ENCODE measurements at regions not wholly inside any gene's neighbourhood (a gene's known extent, or its start where the extent isn't known, plus 50 kb on each side); places are given as distances from the start of the nearest gene placed in this dataset.

DNA sequence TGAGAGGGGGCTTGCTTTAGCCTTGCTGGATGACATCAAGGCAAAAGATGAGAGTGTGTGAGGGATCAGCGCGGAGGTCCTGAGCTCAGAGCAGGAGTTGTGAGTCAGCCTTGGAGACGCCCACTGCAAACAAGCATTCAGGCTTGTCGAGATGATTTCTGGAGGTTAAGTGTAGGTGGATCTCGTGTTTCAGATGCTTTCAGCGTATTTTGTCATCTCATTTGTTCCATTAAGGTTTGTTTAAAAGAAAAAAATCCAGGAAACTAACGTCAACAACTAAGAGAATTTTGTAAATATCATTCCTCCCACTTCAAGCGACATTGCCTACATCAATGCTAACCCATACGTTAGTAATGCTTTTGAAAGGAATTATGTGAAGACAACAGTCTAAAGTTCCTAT, 715.4 kb upstream of the NRP1 start:
- Mint-ChIP-seq H3K4me1 (no peaks in the 10 kb centered on the region), H3K27me3 (no peaks in the 10 kb centered on the region), H3K9me3 (ENCODE audit: insufficient read depth) (peaks cover 8% of the 10 kb centered on the region), H3K27ac (no peak overlapping the region), H3K4me3 (no peak overlapping the region)
- Histone ChIP-seq H3K27me3 (replicated peaks in 1 of 4; ENCODE audit: control extremely low read depth in 1 of 4, control insufficient read depth in 3 of 4, insufficient read depth in 4 of 4, low read length in 3 of 4) (no peaks in the 10 kb centered on the region), H3K79me2 (ENCODE audit: control insufficient read depth, insufficient read depth, low read length) (no peaks in the 10 kb centered on the region), H3K36me3 (replicated peaks in 1 of 2; ENCODE audit: control extremely low read depth in 1 of 2, control insufficient read depth in 1 of 2, extremely low read depth in 1 of 2, insufficient read depth in 2 of 2, low read length in 1 of 2) (no peaks in the 10 kb centered on the region), H2AFZ (ENCODE audit: insufficient read depth, low read depth, low read length, poor library complexity, severe bottlenecking) (no peak overlapping the region), H3K9me3 (ENCODE audit: control extremely low read depth in 1 of 3, control insufficient read depth in 2 of 3, insufficient read depth in 1 of 3, low read length in 2 of 3) (peaks cover 0 to under 1% (median 0%) of the 10 kb centered on the region in 3 donors), H3K9ac (ENCODE audit: low read length) (no peak overlapping the region), H4K20me1 (ENCODE audit: control insufficient read depth, insufficient read depth, low read length, poor library complexity, severe bottlenecking) (no peaks in the 10 kb centered on the region), H3K4me1 (ENCODE audit: control insufficient read depth in 2 of 2, insufficient read depth in 2 of 2, low read length in 2 of 2) (no peaks in the 10 kb centered on the region), H3K27ac (ENCODE audit: low read length in 2 of 2) (no peak overlapping the region), H3K4me2 (replicated peaks; ENCODE audit: low read depth, low read length, poor library complexity, severe bottlenecking) (no peak overlapping the region), H3K4me3 (ENCODE audit: control extremely low read depth in 1 of 5, extremely low read depth in 1 of 5, insufficient read depth in 1 of 5, low read depth in 2 of 5, low read length in 4 of 5) (no peak overlapping the region)
- DNase-seq = no peak
- intact Hi-C loops (cut with micrococcal nuclease) = no loop called here
- WGBS (ENCODE audit: insufficient coverage) = 93% methylated on average over 3 of the region's 9 CpGs
- no peak for ATAC-seq (ENCODE audit: low read depth)
- POLR2A ChIA-PET = no interaction called here
- TF ChIP-seq, protein P1, sequence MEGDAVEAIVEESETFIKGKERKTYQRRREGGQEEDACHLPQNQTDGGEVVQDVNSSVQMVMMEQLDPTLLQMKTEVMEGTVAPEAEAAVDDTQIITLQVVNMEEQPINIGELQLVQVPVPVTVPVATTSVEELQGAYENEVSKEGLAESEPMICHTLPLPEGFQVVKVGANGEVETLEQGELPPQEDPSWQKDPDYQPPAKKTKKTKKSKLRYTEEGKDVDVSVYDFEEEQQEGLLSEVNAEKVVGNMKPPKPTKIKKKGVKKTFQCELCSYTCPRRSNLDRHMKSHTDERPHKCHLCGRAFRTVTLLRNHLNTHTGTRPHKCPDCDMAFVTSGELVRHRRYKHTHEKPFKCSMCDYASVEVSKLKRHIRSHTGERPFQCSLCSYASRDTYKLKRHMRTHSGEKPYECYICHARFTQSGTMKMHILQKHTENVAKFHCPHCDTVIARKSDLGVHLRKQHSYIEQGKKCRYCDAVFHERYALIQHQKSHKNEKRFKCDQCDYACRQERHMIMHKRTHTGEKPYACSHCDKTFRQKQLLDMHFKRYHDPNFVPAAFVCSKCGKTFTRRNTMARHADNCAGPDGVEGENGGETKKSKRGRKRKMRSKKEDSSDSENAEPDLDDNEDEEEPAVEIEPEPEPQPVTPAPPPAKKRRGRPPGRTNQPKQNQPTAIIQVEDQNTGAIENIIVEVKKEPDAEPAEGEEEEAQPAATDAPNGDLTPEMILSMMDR (IDR thresholded peaks at IDR 0.05) = no peak
- no peak for TF ChIP-seq EZH2 (IDR thresholded peaks at IDR 0.05; ENCODE audit: borderline replicate concordance, insufficient read depth, low read depth, low read length, poor library complexity, severe bottlenecking)
- CTCF ChIA-PET = no interaction called here

DNA sequence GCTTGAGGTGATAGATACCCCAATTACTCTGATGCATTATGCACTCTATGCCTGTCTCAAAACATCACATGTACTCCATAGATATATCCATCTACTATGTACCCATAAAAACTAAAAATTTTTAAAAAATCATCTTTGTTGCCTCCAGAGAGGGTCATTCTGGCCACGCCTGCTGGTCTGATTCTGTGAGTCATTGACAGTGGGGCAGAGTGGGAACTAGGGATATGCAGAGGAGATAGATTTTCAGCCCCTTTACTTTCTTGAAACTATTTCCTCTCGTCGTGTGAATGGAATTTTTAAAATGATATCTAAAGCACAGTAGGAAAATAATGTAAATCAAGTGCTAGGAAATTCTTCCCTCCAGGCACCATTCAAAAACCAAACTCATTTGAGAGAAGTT, 715.0 kb upstream of the NRP1 start:
- no peaks in the 10 kb centered on the region for H3K9me3 ChIP-seq (ENCODE audit: control extremely low read depth in 1 of 3, control insufficient read depth in 2 of 3, insufficient read depth in 1 of 3, low read length in 2 of 3)
- WGBS (ENCODE audit: insufficient coverage) = no CpG with 5 or more reads among the region's 3 CpGs
- Mint-ChIP-seq H3K27ac (no peak overlapping the region), H3K4me1 (no peaks in the 10 kb centered on the region), H3K27me3 (no peaks in the 10 kb centered on the region), H3K9me3 (ENCODE audit: insufficient read depth) (peaks cover 8% of the 10 kb centered on the region), H3K4me3 (no peak overlapping the region)
- ChIA-PET POLR2A (no interaction called here), CTCF (no interaction called here)
- no peak overlapping the region for H3K4me2 ChIP-seq (replicated peaks; ENCODE audit: low read depth, low read length, poor library complexity, severe bottlenecking)
- no peaks in the 10 kb centered on the region for H4K20me1 ChIP-seq (ENCODE audit: control insufficient read depth, insufficient read depth, low read length, poor library complexity, severe bottlenecking)
- no peak overlapping the region for H2AFZ ChIP-seq (ENCODE audit: insufficient read depth, low read depth, low read length, poor library complexity, severe bottlenecking)
- H3K9ac ChIP-seq (ENCODE audit: low read length) = no peak overlapping the region
- no peaks in the 10 kb centered on the region for H3K4me1 ChIP-seq (ENCODE audit: control insufficient read depth in 2 of 2, insufficient read depth in 2 of 2, low read length in 2 of 2)
- no peak overlapping the region for H3K4me3 ChIP-seq (ENCODE audit: control extremely low read depth in 1 of 5, extremely low read depth in 1 of 5, insufficient read depth in 1 of 5, low read depth in 2 of 5, low read length in 4 of 5)
- H3K27ac ChIP-seq (ENCODE audit: low read length in 2 of 2) = no peak overlapping the region
- no peak for DNase-seq
- no peak for TF ChIP-seq EZH2 (IDR thresholded peaks at IDR 0.05; ENCODE audit: borderline replicate concordance, insufficient read depth, low read depth, low read length, poor library complexity, severe bottlenecking)
- no peaks in the 10 kb centered on the region for H3K27me3 ChIP-seq (replicated peaks in 1 of 4; ENCODE audit: control extremely low read depth in 1 of 4, control insufficient read depth in 3 of 4, insufficient read depth in 4 of 4, low read length in 3 of 4)
- H3K79me2 ChIP-seq (ENCODE audit: control insufficient read depth, insufficient read depth, low read length) = no peaks in the 10 kb centered on the region
- no peak for ATAC-seq (ENCODE audit: low read depth)
- H3K36me3 ChIP-seq (replicated peaks in 1 of 2; ENCODE audit: control extremely low read depth in 1 of 2, control insufficient read depth in 1 of 2, extremely low read depth in 1 of 2, insufficient read depth in 2 of 2, low read length in 1 of 2) = no peaks in the 10 kb centered on the region
- intact Hi-C loops (cut with micrococcal nuclease) = no loop called here

Measured in B cell (primary cell).